GM04503 (cell line): ENCODE measurements at regions not wholly inside any gene's neighbourhood (a gene's known extent, or its start where the extent isn't known, plus 50 kb on each side); places are given as distances from the start of the nearest gene placed in this dataset.
A peak's percentile ranks its signal among the peaks of the same experiment; 100 is the strongest.

Experiments
- DNase-seq: peaks from one replicate; pipeline ENCODE4 v3.0.0-alpha.2; 2012; ENCODE audit warnings: low read depth

- no peak for DNase-seq
Observed at GRCh38 chr10:61547297-61547696, 94.1 kb upstream of the TMEM26 start.

GRCh38 chr10:61545170-61545569 lies 92.0 kb upstream of the TMEM26 start:
- DNase-seq = no peak

- no peak for DNase-seq
Observed at GRCh38 chr10:61543831-61544230, 90.7 kb upstream of the TMEM26 start.

GRCh38 chr10:61542596-61542995 lies 89.4 kb upstream of the TMEM26 start:
- DNase-seq = no peak

GRCh38 chr10:61541960-61542359 lies 88.8 kb upstream of the TMEM26 start:
- DNase-seq = no peak

- no peak for DNase-seq
Observed at GRCh38 chr10:61539876-61540275, 86.7 kb upstream of the TMEM26 start.

- no peak for DNase-seq
Observed at GRCh38 chr10:61529208-61529607, 76.0 kb upstream of the TMEM26 start.

GRCh38 chr10:61503051-61503450 lies 49.9 kb upstream of the TMEM26 start:
- DNase-seq = peak; percentile 50
